ENCODE measurements at regions not wholly inside any gene's neighbourhood (a gene's known extent, or its start where the extent isn't known, plus 50 kb on each side); places are given as distances from the start of the nearest gene placed in this dataset.

- Histone ChIP-seq H3K9me3 (no peaks in the 10 kb centered on the region), H3K4me1 (no peaks in the 10 kb centered on the region), H3K27ac (no peak overlapping the region), H3K4me2 (no peak overlapping the region), H3K4me3 (no peak overlapping the region)
- ATAC-seq (no peak), DNase-seq (ENCODE audit: low read depth in 1 of 2, low spot score in 1 of 2) (no peak), FAIRE-seq (no peak)
- WGBS (ENCODE audit: missing lambda C conversion rate) = 4% methylated on average over 3 of the region's 3 CpGs
- CTCF ChIA-PET = interaction anchor here (1.3 to 1.6 kb wide), 2 partner anchors 43 to 262 kb away, joined by 3 to 4 read pairs; no protein-coding TSS in a partner anchor
- TF ChIP-seq EHMT2 (IDR thresholded peaks at IDR 0.05; ENCODE audit: low read depth) (no peak), MYC (IDR thresholded peaks at IDR 0.05; ENCODE audit: borderline replicate concordance, low read length) (no peak)
- POLR2A ChIA-PET = no interaction called here
Observed at GRCh38 chr7:25303281-25304181, 75.2 kb upstream of the NPVF start.

- FAIRE-seq = no peak
- 28% methylated on average over 4 of the region's 4 CpGs for WGBS (ENCODE audit: missing lambda C conversion rate)
- no peak for ATAC-seq
- Histone ChIP-seq H3K27ac (no peak overlapping the region), H3K4me3 (no peak overlapping the region), H3K4me2 (no peak overlapping the region), H3K9me3 (no peaks in the 10 kb centered on the region), H3K4me1 (no peaks in the 10 kb centered on the region)
- TF ChIP-seq FOSL2 (IDR thresholded peaks at IDR 0.05) (no peak), FOSL2 (CRISPR knock-in tag; IDR thresholded peaks at IDR 0.05) (no peak), PHF8 (IDR thresholded peaks at IDR 0.05; ENCODE audit: borderline replicate concordance, low read depth) (no peak), NR3C1 (IDR thresholded peaks at IDR 0.05) (no peak), JUNB (IDR thresholded peaks at IDR 0.05) (no peak), REST (IDR thresholded peaks at IDR 0.05) (no peak), RAD21 (conservative IDR thresholded peaks at IDR 0.05 in 1 of 2, IDR thresholded peaks at IDR 0.05 in 1 of 2) (no peak), PBX3 (IDR thresholded peaks at IDR 0.05) (no peak), CBX8 (IDR thresholded peaks at IDR 0.05) (no peak), ZC3H11A (IDR thresholded peaks at IDR 0.05) (no peak), HEYL (CRISPR knock-in tag; IDR thresholded peaks at IDR 0.05) (no peak), HOXB5 (CRISPR knock-in tag; IDR thresholded peaks at IDR 0.05) (no peak), RNF2 (IDR thresholded peaks at IDR 0.05; ENCODE audit: borderline replicate concordance, low read depth) (no peak), ELK1 (IDR thresholded peaks at IDR 0.05; ENCODE audit: low read depth, low read length) (no peak)
- DNase-seq (ENCODE audit: low read depth in 1 of 2, low spot score in 1 of 2) = no peak
- ChIA-PET CTCF (interaction anchor here (1.6 kb wide), 1 partner anchor 261 kb away, joined by 3 read pairs; no protein-coding TSS in a partner anchor), POLR2A (no interaction called here)
Observed at GRCh38 chr7:25304691-25305090, 76.4 kb upstream of the NPVF start.

GRCh38 chr7:25305831-25306230 is 77.5 kb upstream of the NPVF start:
- FAIRE-seq (no peak), DNase-seq (ENCODE audit: low read depth in 1 of 2, low spot score in 1 of 2) (no peak), ATAC-seq (no peak)
- ChIA-PET CTCF (no interaction called here), POLR2A (no interaction called here)
- no peak overlapping the region for H3K27ac ChIP-seq
- 0% methylated on average over 1 of the region's 1 CpG for WGBS (ENCODE audit: missing lambda C conversion rate)
- H3K4me3 ChIP-seq = no peak overlapping the region
- no peaks in the 10 kb centered on the region for H3K9me3 ChIP-seq
- no peaks in the 10 kb centered on the region for H3K4me1 ChIP-seq
- H3K4me2 ChIP-seq = no peak overlapping the region
- TF ChIP-seq PHF8 (IDR thresholded peaks at IDR 0.05; ENCODE audit: borderline replicate concordance, low read depth) (no peak), EP300 (IDR thresholded peaks at IDR 0.05) (no peak), HOXA7 (CRISPR knock-in tag; IDR thresholded peaks at IDR 0.05) (no peak), HOXB13 (CRISPR knock-in tag; IDR thresholded peaks at IDR 0.05; ENCODE audit: low read depth) (no peak), JUN (IDR thresholded peaks at IDR 0.05) (no peak), RARB (CRISPR knock-in tag; IDR thresholded peaks at IDR 0.05) (no peak), CTCF (IDR thresholded peaks at IDR 0.05) (no peak), SMC3 (IDR thresholded peaks at IDR 0.05) (no peak), TP53 (CRISPR knock-in tag; IDR thresholded peaks at IDR 0.05) (no peak)

All from A549 (cell line).